SK-N-SH (cell line): ENCODE measurements at regions not wholly inside any gene's neighbourhood (a gene's known extent, or its start where the extent isn't known, plus 50 kb on each side); places are given as distances from the start of the nearest gene placed in this dataset.

ENCODE experiments used
- CTCF ChIP-seq: fragments of 200-600 bp; sonication (generic); IDR thresholded peaks from 2 replicates; pipeline ENCODE4 v1.6.1; 2017; ENCODE audit warnings: antibody characterized with exemption, mild to moderate bottlenecking, moderate library complexity
- EP300 ChIP-seq, 2 experiments: IDR thresholded peaks; 2 replicates each; pipeline versions ENCODE4 v1.4.0 to v1.6.1; 2012; ENCODE audit warnings: borderline replicate concordance in 1 of 2, low read depth in 1 of 2, low read length in 1 of 2
- EZH2phosphoT487 ChIP-seq: fragments of 200-600 bp; sonication (generic); IDR thresholded peaks from 2 replicates; pipeline ENCODE4 v1.6.1; 2017; ENCODE audit warnings: low read depth, mixed run types, mild to moderate bottlenecking, antibody characterized with exemption, moderate library complexity, borderline replicate concordance
- GABPA ChIP-seq: IDR thresholded peaks from 2 replicates; pipeline ENCODE4 v1.4.0; 2012; ENCODE audit warnings: low read depth, mild to moderate bottlenecking
- JUND ChIP-seq: IDR thresholded peaks from 2 replicates; pipeline ENCODE4 v1.4.0; 2012
- NFIC ChIP-seq: IDR thresholded peaks from 2 replicates; pipeline ENCODE4 v1.4.0; 2012; ENCODE audit warnings: borderline replicate concordance
- SMC3 ChIP-seq: IDR thresholded peaks from 2 replicates; pipeline ENCODE4 v1.6.1; 2012; ENCODE audit warnings: low read depth, low read length, improper control_type of control experiment
- TAF1 ChIP-seq: IDR thresholded peaks from 2 replicates; pipeline ENCODE4 v1.6.1; 2012; ENCODE audit warnings: low read depth, mild to moderate bottlenecking, low read length, moderate library complexity, borderline replicate concordance
- USF2 ChIP-seq: fragments of 150-350 bp; IDR thresholded peaks from 2 replicates; pipeline ENCODE4 v1.6.1; 2017; ENCODE audit warnings: antibody characterized with exemption, low read length, low read depth, borderline replicate concordance
- YY1 ChIP-seq: IDR thresholded peaks from 2 replicates; pipeline ENCODE4 v1.4.0; 2012; ENCODE audit warnings: low read depth, mild to moderate bottlenecking

- TF ChIP-seq NFIC: no peak
- TF ChIP-seq YY1: no peak
- no peak for TF ChIP-seq CTCF
- TF ChIP-seq EZH2phosphoT487: no peak
- TF ChIP-seq TAF1: no peak
- no peak for TF ChIP-seq USF2
- TF ChIP-seq EP300 (IDR thresholded peaks at IDR 0.05; ENCODE audit: borderline replicate concordance in 1 of 2, low read depth in 1 of 2, low read length in 1 of 2): no peak
- TF ChIP-seq GABPA: no peak
- no peak for TF ChIP-seq SMC3
- TF ChIP-seq JUND: no peak
Measured at GRCh38 chr10:90591629-90592028, 266.2 kb downstream of the HTR7 start.
